Adrenal gland (tissue), 9 donors: ENCODE measurements at regions not wholly inside any gene's neighbourhood (a gene's known extent, or its start where the extent isn't known, plus 50 kb on each side); places are given as distances from the start of the nearest gene placed in this dataset.
"Not testable (repeated sequence)": the region's sequence is repeated elsewhere in the genome, so short reads cannot be mapped to it uniquely, and the experiment has no call there.

ENCODE experiments used
- DNase-seq, 7 donors: peaks; one replicate each; pipeline ENCODE4 v3.0.0-alpha.2; 2019 to 2020
- H3K27ac ChIP-seq, 5 donors: fragments of 200-600 bp; sonication (generic) in 4 of 5; 1 replicate in 3 of 5; 2 replicates in 2 of 5; pipeline versions ENCODE4 v1.5.1 to v1.8.0; 2016 to 2020; ENCODE audit warnings: mild to moderate bottlenecking in 1 of 5
- H3K27me3 ChIP-seq: fragments of 200-600 bp; 2 replicates; pipeline ENCODE4 v1.8.0; 2021
- H3K36me3 ChIP-seq, 2 donors: fragments of 200-600 bp; replicated peaks in 1 of 2; 1 replicate in 1 of 2; 2 replicates in 1 of 2; pipeline versions ENCODE4 v1.5.1 to v1.8.0; 2018 to 2022
- H3K4me1 ChIP-seq, 2 donors: fragments of 200-600 bp; replicated peaks in 1 of 2; 1 replicate in 1 of 2; 2 replicates in 1 of 2; pipeline versions ENCODE4 v1.5.1 to v1.8.0; 2018 to 2021
- H3K4me3 ChIP-seq, 4 donors: fragments of 200-600 bp; sonication (generic) in 3 of 4; one replicate each; pipeline ENCODE4 v1.5.1; 2016 to 2018
- H3K9me3 ChIP-seq, 3 donors: fragments of 200-600 bp; sonication (generic) in 1 of 3; replicated peaks in 1 of 3; 1 replicate in 2 of 3; 2 replicates in 1 of 3; pipeline versions ENCODE4 v1.5.1 to v1.8.0; 2016 to 2021
- CTCF ChIP-seq, 6 experiments: fragments of 450-650 bp in 4 of 6; fragments of 200-600 bp in 2 of 6; sonication (generic) in 1 of 6; IDR thresholded peaks; 1 replicate in 5 of 6; 2 replicates in 1 of 6; pipeline versions ENCODE4 v1.5.1 to v1.8.0; 2016 to 2021; ENCODE audit warnings: antibody characterized with exemption in 6 of 6, mild to moderate bottlenecking in 2 of 6, moderate library complexity in 1 of 6
- POLR2A ChIP-seq, 2 donors: fragments of 450-650 bp; IDR thresholded peaks; one replicate each; pipeline ENCODE4 v1.6.1; 2017; ENCODE audit warnings: antibody characterized with exemption in 2 of 2, mild to moderate bottlenecking in 2 of 2, moderate library complexity in 1 of 2
- WGBS, 4 donors: extraction: QIAGEN DNeasy Blood & Tissue Kit in 2 of 4; methylation state at CpG; one replicate each; pipeline versions ENCODE4 v1.1.5 to v1.1.7; 2013 to 2017; 5-methylcytosine and 5-hydroxymethylcytosine counted together
- intact Hi-C, 2 donors: fragments of 100-400 bp; cut with DNase I; formaldehyde crosslinking; loops; one replicate each; pipeline versions ENCODE4 v1.14.1 to v1.15.0; 2022 to 2023
- donor health status: healthy with polysubstance abuse.
- donor health status: Bipolar disorder and iron deficiency.
- donor health status: DM: yes; HTN: yes; CAD: no.
- donor health status: DM: no; HTN: no; CAD: no.
- donor health status: DM: no; HTN: no; CAD: no.

GRCh38 chr10:28367929-28368484 lies 65.1 kb upstream of the MPP7 start:
- no peak overlapping the region for H3K4me3 ChIP-seq
- intact Hi-C loops: no loop called here
- peaks cover 6% of the 10 kb centered on the region for H3K27me3 ChIP-seq
- H3K9me3 ChIP-seq: no peaks in the 10 kb centered on the region
- TF ChIP-seq POLR2A (IDR thresholded peaks at IDR 0.05): no peak
- TF ChIP-seq CTCF (IDR thresholded peaks at IDR 0.05): no peak
- WGBS, 4 donors: 66 to 70% (median 68%) methylated on average over 9 of the region's 9 CpGs
- DNase-seq: peak in 1 of 7 donors; percentile 18
- no peak overlapping the region for H3K27ac ChIP-seq
- no peaks in the 10 kb centered on the region for H3K4me1 ChIP-seq
- H3K36me3 ChIP-seq: no peaks in the 10 kb centered on the region

- H3K9me3 ChIP-seq: no peaks in the 10 kb centered on the region
- peaks cover 6% of the 10 kb centered on the region for H3K27me3 ChIP-seq
- H3K36me3 ChIP-seq: no peaks in the 10 kb centered on the region
- H3K4me1 ChIP-seq: no peaks in the 10 kb centered on the region
- no peak for DNase-seq
- TF ChIP-seq POLR2A (IDR thresholded peaks at IDR 0.05): no peak
- TF ChIP-seq CTCF (IDR thresholded peaks at IDR 0.05): no peak
- no peak overlapping the region for H3K4me3 ChIP-seq
- H3K27ac ChIP-seq: no peak overlapping the region
- WGBS, 4 donors: 92 to 99% (median 97%) methylated on average over 1 to 2 of the region's 2 CpGs
- intact Hi-C loops: no loop called here
These were observed 67.4 kb upstream of the MPP7 start for GRCh38 chr10:28370107-28370835.

GRCh38 chr10:28371638-28372037 lies 68.8 kb upstream of the MPP7 start:
- H3K9me3 ChIP-seq, H3K27me3 ChIP-seq, H3K27ac ChIP-seq, H3K36me3 ChIP-seq, intact Hi-C loops, DNase-seq, H3K4me1 ChIP-seq, H3K4me3 ChIP-seq: not testable (repeated sequence)
- 77 to 90% (median 81%) methylated on average over 1 of the region's 1 CpG for WGBS, 4 donors

- DNase-seq: no peak
- intact Hi-C loops: no loop called here
- H3K4me1 ChIP-seq: no peaks in the 10 kb centered on the region
- no peaks in the 10 kb centered on the region for H3K9me3 ChIP-seq
- no peak overlapping the region for H3K27ac ChIP-seq
- no peaks in the 10 kb centered on the region for H3K36me3 ChIP-seq
- H3K27me3 ChIP-seq: no peaks in the 10 kb centered on the region
- TF ChIP-seq CTCF (IDR thresholded peaks at IDR 0.05): no peak
- no peak for TF ChIP-seq POLR2A (IDR thresholded peaks at IDR 0.05)
- 68 to 95% (median 79%) methylated on average over 2 of the region's 2 CpGs for WGBS, 4 donors
- no peak overlapping the region for H3K4me3 ChIP-seq
These were observed 71.2 kb upstream of the MPP7 start for GRCh38 chr10:28374036-28374435.
